GM12878 (cell line): ENCODE measurements at regions not wholly inside any gene's neighbourhood (a gene's known extent, or its start where the extent isn't known, plus 50 kb on each side); places are given as distances from the start of the nearest gene placed in this dataset.

ENCODE experiments used
- ATAC-seq: fragments of 200-7000 bp; cut with Tn5 transposase; 3 replicates; pipeline ENCODE4 v1.9.1; 2020; ENCODE audit warnings: mild to moderate bottlenecking, moderate library complexity
- BruUV-seq: library from RNA; stranded (reverse); fragments of 400-500 nt; replicated peaks from 2 replicates; lab custom pipeline; 2021; lab: Mats Ljungman, UMichigan
- CTCF ChIA-PET: fragments of 300-600 bp; sonication (Branson Sonifier 250); formaldehyde crosslinking; extraction: SDS; loops from one replicate; lab custom pipeline; 2021; ENCODE audit warnings: inconsistent platforms; lab: Yijun Ruan, JAX
- POLR2A ChIA-PET: fragments of 350-600 bp; formaldehyde crosslinking; extraction: SDS; loops from one replicate; lab custom pipeline; 2021; ENCODE audit warnings: inconsistent platforms; lab: Charles Lee
- RAD21 ChIA-PET: fragments of 300-600 bp; sonication (Branson Sonifier 250); formaldehyde crosslinking; loops from one replicate; lab custom pipeline; 2023; ENCODE audit warnings: antibody characterized with exemption; ENCODE audit not compliant: unreplicated experiment; lab: Charles Lee
- SMC1A ChIA-PET: fragments of 300-600 bp; sonication (Branson Sonifier 250); formaldehyde crosslinking; loops from one replicate; lab custom pipeline; 2023; ENCODE audit not compliant: unreplicated experiment, uncharacterized antibody; lab: Charles Lee
- DNase-seq: peaks from one replicate; pipeline ENCODE4 v3.0.0-alpha.2; 2011; ENCODE audit warnings: low read depth, low spot score
- FAIRE-seq: peaks from 3 replicates; lab custom pipeline; 2011; peaks lifted over from hg19 to GRCh38; lab: Jason Lieb, UNC
- H2AFZ ChIP-seq: 2 replicates; pipeline ENCODE4 v1.6.0; 2011; ENCODE audit warnings: low read depth, low read length, control low read depth; ENCODE audit not compliant: control insufficient read depth
- H3K27ac ChIP-seq: 2 replicates; pipeline ENCODE4 v1.5.1; 2011; ENCODE audit warnings: control low read depth; ENCODE audit not compliant: control insufficient read depth, insufficient read depth
- H3K27me3 ChIP-seq, 2 experiments: replicated peaks in 1 of 2; 2 replicates each; pipeline versions ENCODE4 v1.6.0 to v1.6.1; 2011; ENCODE audit warnings: low read length in 1 of 2; ENCODE audit not compliant: control insufficient read depth in 2 of 2, insufficient read depth in 2 of 2
- H3K36me3 ChIP-seq, 2 experiments: 2 replicates each; pipeline ENCODE4 v1.5.1; 2011; ENCODE audit warnings: low read length in 1 of 2; ENCODE audit not compliant: control insufficient read depth in 2 of 2, insufficient read depth in 2 of 2
- H3K4me1 ChIP-seq: 2 replicates; pipeline ENCODE4 v1.6.1; 2011; ENCODE audit warnings: mild to moderate bottlenecking, low read length, moderate library complexity, mixed read lengths; ENCODE audit not compliant: control insufficient read depth, insufficient read depth
- H3K4me2 ChIP-seq: 2 replicates; pipeline ENCODE4 v1.6.0; 2011; ENCODE audit warnings: control low read depth; ENCODE audit not compliant: control insufficient read depth, insufficient read depth
- H3K4me3 ChIP-seq: fragments of 200-600 bp; sonication (generic); 2 replicates; pipeline ENCODE4 v1.5.1; 2016
- H3K79me2 ChIP-seq: 2 replicates; pipeline ENCODE4 v1.6.0; 2011; ENCODE audit warnings: low read length; ENCODE audit not compliant: control insufficient read depth, insufficient read depth
- H3K9ac ChIP-seq: 2 replicates; pipeline ENCODE4 v1.8.0; 2011; ENCODE audit warnings: low read length, control low read depth, mixed read lengths; ENCODE audit not compliant: control insufficient read depth, insufficient read depth
- H3K9me3 ChIP-seq: replicated peaks from 3 replicates; pipeline ENCODE4 v1.5.1; 2011; ENCODE audit warnings: mild to moderate bottlenecking, low read length; ENCODE audit not compliant: control insufficient read depth, insufficient read depth
- H4K20me1 ChIP-seq: 2 replicates; pipeline ENCODE4 v1.6.0; 2011; ENCODE audit not compliant: control insufficient read depth, insufficient read depth
- CREM ChIP-seq: IDR thresholded peaks from 2 replicates; pipeline ENCODE4 v1.6.1; 2014; ENCODE audit warnings: antibody characterized with exemption, low read depth
- DPF2 ChIP-seq: fragments of 450-650 bp; IDR thresholded peaks from 2 replicates; pipeline ENCODE4 v1.6.1; 2017; ENCODE audit warnings: mild to moderate bottlenecking
- EED ChIP-seq: sonication (generic); IDR thresholded peaks from 2 replicates; pipeline ENCODE4 v1.6.1; 2016; ENCODE audit warnings: antibody characterized with exemption, low read depth
- PAX5 ChIP-seq: IDR thresholded peaks from 2 replicates; pipeline ENCODE4 v1.6.1; 2011; ENCODE audit warnings: low read depth, low read length, borderline replicate concordance
- RBBP5 ChIP-seq: fragments of 200-600 bp; sonication (generic); conservative IDR thresholded peaks from 2 replicates; pipeline ENCODE4 v1.6.1; 2016
- SMC3 ChIP-seq: IDR thresholded peaks from 2 replicates; pipeline ENCODE4 v1.6.1; 2011; ENCODE audit warnings: low read length, improper control_type of control experiment, borderline replicate concordance
- SPI1 ChIP-seq: IDR thresholded peaks from 2 replicates; pipeline ENCODE4 v1.6.1; 2011; ENCODE audit warnings: low read depth, mild to moderate bottlenecking, low read length, moderate library complexity, borderline replicate concordance; ENCODE audit not compliant: insufficient read depth
- SREBF1 ChIP-seq: IDR thresholded peaks from 2 replicates; pipeline ENCODE4 v1.6.1; 2012; ENCODE audit warnings: mild to moderate bottlenecking, low read length
- ZBED1 ChIP-seq: IDR thresholded peaks from 2 replicates; pipeline ENCODE4 v1.6.1; 2016; ENCODE audit warnings: borderline replicate concordance
- WGBS: methylation state at CpG from one replicate; pipeline ENCODE4 v1.1.6; 2016; ENCODE audit warnings: low lambda C conversion rate; ENCODE audit not compliant: insufficient replicate concordance, insufficient coverage; ENCODE audit errors: missing lambda C conversion rate; 5-methylcytosine and 5-hydroxymethylcytosine counted together
- in situ Hi-C: fragments of 300-500 bp; cut with MboI; formaldehyde crosslinking; loops from 9 replicates; pipeline ENCODE4 v1.14.3; 2018; ENCODE audit warnings: mixed read lengths
- intact Hi-C: fragments of 100-400 bp; cut with micrococcal nuclease; formaldehyde crosslinking; loops from one replicate; pipeline ENCODE4 v1.14.2; 2022; ENCODE audit not compliant: unreplicated experiment
- TF ChIP-seq, protein P1 (sequence below): fragments of 450-650 bp; IDR thresholded peaks from 2 replicates; pipeline ENCODE4 v1.6.1; 2018; ENCODE audit warnings: borderline replicate concordance, mild to moderate bottlenecking; ENCODE audit not compliant: partially characterized antibody
- TF ChIP-seq, protein P2 (sequence below): IDR thresholded peaks from 2 replicates; pipeline ENCODE4 v1.6.1; 2011; ENCODE audit warnings: borderline replicate concordance, low read depth, mild to moderate bottlenecking, moderate library complexity, mixed read lengths, low read length; ENCODE audit not compliant: insufficient read depth; ENCODE audit errors: extremely low read length
- TF ChIP-seq, protein P3 (sequence below), 3 experiments: IDR thresholded peaks in 2 of 3; conservative IDR thresholded peaks in 1 of 3; 2 replicates each; pipeline ENCODE4 v1.5.1; 2011; ENCODE audit warnings: low read depth in 3 of 3, low read length in 3 of 3, mild to moderate bottlenecking in 3 of 3, control low read depth in 2 of 3, moderate library complexity in 2 of 3, inconsistent platforms in 1 of 3, mixed read lengths in 1 of 3; ENCODE audit not compliant: control insufficient read depth in 2 of 3, insufficient read depth in 1 of 3; ENCODE audit errors: extremely low read depth in 1 of 3
- TF ChIP-seq, protein P4 (sequence below): IDR thresholded peaks from 2 replicates; pipeline ENCODE4 v1.6.1; 2012; ENCODE audit warnings: low read depth, low read length, improper control_type of control experiment
- TF ChIP-seq, protein P5 (sequence below): fragments of 450-650 bp; IDR thresholded peaks from 2 replicates; pipeline ENCODE4 v1.6.1; 2016; ENCODE audit warnings: mild to moderate bottlenecking

DNA sequence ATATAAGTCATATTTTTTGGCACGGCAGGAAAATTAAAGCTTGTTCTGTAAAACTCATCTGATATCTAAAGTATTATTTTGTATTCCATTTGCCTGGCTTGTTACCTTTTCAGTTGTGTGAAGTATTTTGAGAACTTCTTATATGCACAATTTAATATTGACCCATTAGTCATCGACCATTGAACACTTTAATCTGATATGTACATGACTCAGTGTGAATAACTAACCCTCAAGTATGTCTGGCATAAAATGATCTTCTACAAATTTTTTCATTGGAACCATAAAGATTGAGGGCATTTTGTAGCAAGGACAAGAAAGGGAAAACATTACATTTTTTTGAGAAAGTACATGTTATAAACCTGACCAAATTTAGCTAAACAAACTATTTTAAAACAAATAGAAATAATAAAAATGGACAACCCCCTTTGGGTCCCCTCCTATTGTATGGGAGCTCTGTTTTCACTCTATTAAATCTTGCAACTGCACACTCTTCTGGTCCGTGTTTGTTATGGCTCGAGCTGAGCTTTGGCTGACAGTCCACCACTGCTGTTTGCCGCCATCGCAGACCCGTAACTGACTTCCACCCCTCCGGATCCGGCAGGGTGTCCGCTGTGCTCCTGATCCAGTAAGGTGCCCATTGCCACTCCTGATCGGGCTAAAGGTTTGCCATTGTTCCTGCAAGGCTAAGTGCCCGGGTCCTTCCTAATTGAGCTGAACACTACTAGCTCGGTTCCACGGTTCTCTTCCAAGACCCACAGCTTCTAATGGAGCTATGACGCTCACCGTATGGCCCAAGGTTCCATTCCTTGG, 118.8 kb downstream of the SLC6A15 start:
- DNase-seq: no peak
- WGBS: 38% methylated on average over 16 of the region's 16 CpGs
- FAIRE-seq: no peak
- BruUV-seq: no TSS peak
- intact Hi-C loops (no loop called here), in situ Hi-C loops (no loop called here)
- Histone ChIP-seq H3K79me2 (no peaks in the 10 kb centered on the region), H3K9ac (no peak overlapping the region), H3K27me3 (no peaks in the 10 kb centered on the region), H3K27ac (no peak overlapping the region), H3K9me3 (no peaks in the 10 kb centered on the region), H2AFZ (no peak overlapping the region), H3K36me3 (no peaks in the 10 kb centered on the region), H3K4me1 (no peaks in the 10 kb centered on the region), H4K20me1 (no peaks in the 10 kb centered on the region), H3K4me3 (no peak overlapping the region), H3K4me2 (no peak overlapping the region)
- ChIA-PET POLR2A (no interaction called here), SMC1A (no interaction called here), RAD21 (no interaction called here), CTCF (no interaction called here)
- ATAC-seq: no peak
- TF ChIP-seq DPF2 (no peak), PAX5 (no peak), SREBF1 (no peak), EED (no peak), SMC3 (no peak), ZBED1 (no peak), SPI1 (no peak), CREM (no peak), RBBP5 (no peak)
- TF ChIP-seq, protein P1, sequence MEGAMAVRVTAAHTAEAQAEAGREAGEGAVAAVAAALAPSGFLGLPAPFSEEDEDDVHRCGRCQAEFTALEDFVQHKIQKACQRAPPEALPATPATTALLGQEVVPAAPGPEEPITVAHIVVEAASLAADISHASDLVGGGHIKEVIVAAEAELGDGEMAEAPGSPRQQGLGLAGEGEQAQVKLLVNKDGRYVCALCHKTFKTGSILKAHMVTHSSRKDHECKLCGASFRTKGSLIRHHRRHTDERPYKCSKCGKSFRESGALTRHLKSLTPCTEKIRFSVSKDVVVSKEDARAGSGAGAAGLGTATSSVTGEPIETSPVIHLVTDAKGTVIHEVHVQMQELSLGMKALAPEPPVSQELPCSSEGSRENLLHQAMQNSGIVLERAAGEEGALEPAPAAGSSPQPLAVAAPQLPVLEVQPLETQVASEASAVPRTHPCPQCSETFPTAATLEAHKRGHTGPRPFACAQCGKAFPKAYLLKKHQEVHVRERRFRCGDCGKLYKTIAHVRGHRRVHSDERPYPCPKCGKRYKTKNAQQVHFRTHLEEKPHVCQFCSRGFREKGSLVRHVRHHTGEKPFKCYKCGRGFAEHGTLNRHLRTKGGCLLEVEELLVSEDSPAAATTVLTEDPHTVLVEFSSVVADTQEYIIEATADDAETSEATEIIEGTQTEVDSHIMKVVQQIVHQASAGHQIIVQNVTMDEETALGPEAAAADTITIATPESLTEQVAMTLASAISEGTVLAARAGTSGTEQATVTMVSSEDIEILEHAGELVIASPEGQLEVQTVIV: no peak
- TF ChIP-seq, protein P2, sequence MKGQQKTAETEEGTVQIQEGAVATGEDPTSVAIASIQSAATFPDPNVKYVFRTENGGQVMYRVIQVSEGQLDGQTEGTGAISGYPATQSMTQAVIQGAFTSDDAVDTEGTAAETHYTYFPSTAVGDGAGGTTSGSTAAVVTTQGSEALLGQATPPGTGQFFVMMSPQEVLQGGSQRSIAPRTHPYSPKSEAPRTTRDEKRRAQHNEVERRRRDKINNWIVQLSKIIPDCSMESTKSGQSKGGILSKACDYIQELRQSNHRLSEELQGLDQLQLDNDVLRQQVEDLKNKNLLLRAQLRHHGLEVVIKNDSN: no peak
- TF ChIP-seq, protein P3, sequence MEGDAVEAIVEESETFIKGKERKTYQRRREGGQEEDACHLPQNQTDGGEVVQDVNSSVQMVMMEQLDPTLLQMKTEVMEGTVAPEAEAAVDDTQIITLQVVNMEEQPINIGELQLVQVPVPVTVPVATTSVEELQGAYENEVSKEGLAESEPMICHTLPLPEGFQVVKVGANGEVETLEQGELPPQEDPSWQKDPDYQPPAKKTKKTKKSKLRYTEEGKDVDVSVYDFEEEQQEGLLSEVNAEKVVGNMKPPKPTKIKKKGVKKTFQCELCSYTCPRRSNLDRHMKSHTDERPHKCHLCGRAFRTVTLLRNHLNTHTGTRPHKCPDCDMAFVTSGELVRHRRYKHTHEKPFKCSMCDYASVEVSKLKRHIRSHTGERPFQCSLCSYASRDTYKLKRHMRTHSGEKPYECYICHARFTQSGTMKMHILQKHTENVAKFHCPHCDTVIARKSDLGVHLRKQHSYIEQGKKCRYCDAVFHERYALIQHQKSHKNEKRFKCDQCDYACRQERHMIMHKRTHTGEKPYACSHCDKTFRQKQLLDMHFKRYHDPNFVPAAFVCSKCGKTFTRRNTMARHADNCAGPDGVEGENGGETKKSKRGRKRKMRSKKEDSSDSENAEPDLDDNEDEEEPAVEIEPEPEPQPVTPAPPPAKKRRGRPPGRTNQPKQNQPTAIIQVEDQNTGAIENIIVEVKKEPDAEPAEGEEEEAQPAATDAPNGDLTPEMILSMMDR (IDR thresholded peaks at IDR 0.05 in 2 of 3, conservative IDR thresholded peaks at IDR 0.05 in 1 of 3; ENCODE audit: control insufficient read depth in 2 of 3, extremely low read depth in 1 of 3, insufficient read depth in 1 of 3, low read depth in 3 of 3, low read length in 3 of 3): no peak
- TF ChIP-seq, protein P4, sequence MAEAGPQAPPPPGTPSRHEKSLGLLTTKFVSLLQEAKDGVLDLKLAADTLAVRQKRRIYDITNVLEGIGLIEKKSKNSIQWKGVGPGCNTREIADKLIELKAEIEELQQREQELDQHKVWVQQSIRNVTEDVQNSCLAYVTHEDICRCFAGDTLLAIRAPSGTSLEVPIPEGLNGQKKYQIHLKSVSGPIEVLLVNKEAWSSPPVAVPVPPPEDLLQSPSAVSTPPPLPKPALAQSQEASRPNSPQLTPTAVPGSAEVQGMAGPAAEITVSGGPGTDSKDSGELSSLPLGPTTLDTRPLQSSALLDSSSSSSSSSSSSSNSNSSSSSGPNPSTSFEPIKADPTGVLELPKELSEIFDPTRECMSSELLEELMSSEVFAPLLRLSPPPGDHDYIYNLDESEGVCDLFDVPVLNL: no peak
- TF ChIP-seq, protein P5, sequence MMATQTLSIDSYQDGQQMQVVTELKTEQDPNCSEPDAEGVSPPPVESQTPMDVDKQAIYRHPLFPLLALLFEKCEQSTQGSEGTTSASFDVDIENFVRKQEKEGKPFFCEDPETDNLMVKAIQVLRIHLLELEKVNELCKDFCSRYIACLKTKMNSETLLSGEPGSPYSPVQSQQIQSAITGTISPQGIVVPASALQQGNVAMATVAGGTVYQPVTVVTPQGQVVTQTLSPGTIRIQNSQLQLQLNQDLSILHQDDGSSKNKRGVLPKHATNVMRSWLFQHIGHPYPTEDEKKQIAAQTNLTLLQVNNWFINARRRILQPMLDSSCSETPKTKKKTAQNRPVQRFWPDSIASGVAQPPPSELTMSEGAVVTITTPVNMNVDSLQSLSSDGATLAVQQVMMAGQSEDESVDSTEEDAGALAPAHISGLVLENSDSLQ: no peak
